ENCODE measurements at regions not wholly inside any gene's neighbourhood (a gene's known extent, or its start where the extent isn't known, plus 50 kb on each side); places are given as distances from the start of the nearest gene placed in this dataset.

- in situ Hi-C loops (cut with MboI; ENCODE audit: low sequenced_read_pairs) = no loop called here
These were observed 59.2 kb upstream of the MYCBP2 start for GRCh38 chr13:77386046-77386445.

GRCh38 chr13:77384999-77385398 lies 58.1 kb upstream of the MYCBP2 start:
- in situ Hi-C loops (cut with MboI; ENCODE audit: low sequenced_read_pairs) = no loop called here

- in situ Hi-C loops (cut with MboI; ENCODE audit: low sequenced_read_pairs) = no loop called here
These were observed 56.2 kb upstream of the MYCBP2 start for GRCh38 chr13:77383097-77383496.

- in situ Hi-C loops (cut with MboI; ENCODE audit: low sequenced_read_pairs) = no loop called here
These were observed 54.2 kb upstream of the MYCBP2 start for GRCh38 chr13:77381059-77381458.

GRCh38 chr13:77379508-77379907 lies 52.6 kb upstream of the MYCBP2 start:
- in situ Hi-C loops (cut with MboI; ENCODE audit: low sequenced_read_pairs) = no loop called here

- in situ Hi-C loops (cut with MboI; ENCODE audit: low sequenced_read_pairs) = no loop called here
These were observed 51.8 kb upstream of the MYCBP2 start for GRCh38 chr13:77378662-77379061.

- in situ Hi-C loops (cut with MboI; ENCODE audit: low sequenced_read_pairs) = no loop called here
These were observed 50.1 kb upstream of the MYCBP2 start for GRCh38 chr13:77377016-77377415.
